ENCODE measurements at regions not wholly inside any gene's neighbourhood (a gene's known extent, or its start where the extent isn't known, plus 50 kb on each side); places are given as distances from the start of the nearest gene placed in this dataset.

- DNase-seq (ENCODE audit: low spot score): no peak
Measured at GRCh38 chr11:115784796-115785521, 280.7 kb upstream of the CADM1 start.

GRCh38 chr11:115780646-115781362 lies 276.6 kb upstream of the CADM1 start:
- no peak for DNase-seq (ENCODE audit: low spot score)

GRCh38 chr11:115778928-115779650 lies 274.9 kb upstream of the CADM1 start:
- no peak for DNase-seq (ENCODE audit: low spot score)

DNA sequence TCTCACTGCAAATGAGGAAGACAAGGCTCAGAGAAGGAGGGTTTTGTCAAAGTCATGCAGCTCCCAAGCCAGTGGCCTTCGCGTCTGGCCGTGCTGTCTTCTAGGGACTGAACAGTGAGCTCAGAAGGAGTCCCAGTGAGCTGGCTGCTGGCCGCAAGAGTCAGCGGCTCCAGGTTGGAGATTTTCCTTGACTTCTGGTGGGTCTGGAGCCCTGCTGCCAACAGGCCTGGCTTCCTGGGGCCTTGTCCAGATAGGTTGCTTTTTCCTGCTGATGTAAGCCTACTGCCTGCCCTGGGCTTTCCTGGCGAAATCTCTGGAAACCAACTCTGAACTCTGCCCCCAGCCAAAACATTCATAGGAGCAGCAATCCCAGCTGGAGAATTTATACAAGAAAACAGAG lies 272.7 kb upstream of the CADM1 start:
- DNase-seq (ENCODE audit: low spot score): no peak

- DNase-seq (ENCODE audit: low spot score): no peak
Measured at GRCh38 chr11:115775846-115776245, 271.6 kb upstream of the CADM1 start.

DNA sequence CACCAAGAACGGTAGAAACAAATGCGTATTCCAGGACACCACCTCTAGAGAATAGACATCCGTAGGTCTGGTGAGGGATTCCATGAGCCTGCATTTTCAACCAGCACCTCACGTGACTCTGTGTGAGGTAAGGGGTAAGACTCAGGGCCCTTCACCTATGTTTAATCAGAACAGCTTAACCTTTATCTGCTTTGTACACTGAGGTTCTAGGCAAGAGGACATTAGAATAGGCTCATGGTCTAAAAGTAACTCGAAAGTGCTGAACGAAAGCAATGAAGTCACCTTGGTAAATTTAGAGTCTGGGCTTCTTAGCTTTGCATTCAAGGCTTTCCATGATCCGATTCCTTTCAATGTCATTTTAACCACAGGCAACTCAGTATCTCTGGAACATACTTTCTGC lies 270.5 kb upstream of the CADM1 start:
- no peak for DNase-seq (ENCODE audit: low spot score)

GRCh38 chr11:115769891-115770290 lies 265.7 kb upstream of the CADM1 start:
- no peak for DNase-seq (ENCODE audit: low spot score)

- DNase-seq (ENCODE audit: low spot score): no peak
Measured at GRCh38 chr11:115767883-115768282, 263.7 kb upstream of the CADM1 start.

DNA sequence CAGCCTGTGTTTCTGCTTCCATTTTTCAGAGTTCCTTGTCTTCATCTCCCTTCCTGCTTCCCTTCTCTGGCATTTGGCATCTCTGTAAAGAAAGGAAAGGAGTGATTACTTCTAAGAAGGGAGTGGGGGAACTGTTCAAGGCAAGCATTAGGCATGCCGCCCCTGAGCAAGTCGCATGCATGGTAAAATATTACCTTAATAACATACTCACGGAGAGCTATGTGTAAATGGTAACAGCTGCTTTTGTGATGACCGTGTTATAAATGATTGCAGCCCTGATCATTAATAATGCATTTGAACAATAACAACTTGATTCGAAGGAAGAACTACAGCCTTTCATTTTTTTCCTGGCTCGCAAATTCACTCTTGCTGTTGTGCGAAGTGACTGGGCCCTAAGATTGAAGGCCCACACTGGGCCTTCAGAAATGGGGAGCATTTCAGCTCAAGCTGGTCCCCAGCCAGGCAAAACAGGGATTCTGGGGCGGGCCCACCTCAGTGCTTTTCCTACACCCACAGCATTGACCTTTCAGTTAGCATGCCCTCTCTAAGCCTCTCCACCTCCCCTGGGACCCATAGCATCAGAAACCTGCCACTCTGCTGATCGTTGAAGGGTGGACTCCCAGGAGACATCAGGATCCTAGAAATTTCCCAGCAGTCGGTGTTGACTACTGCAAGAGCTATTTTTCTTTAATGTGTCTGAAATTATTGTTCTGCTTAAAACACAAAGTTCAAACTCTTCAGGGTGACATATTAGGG lies 263.0 kb upstream of the CADM1 start:
- DNase-seq (ENCODE audit: low spot score): no peak

- DNase-seq (ENCODE audit: low spot score): no peak
Measured at GRCh38 chr11:115766561-115766960, 262.3 kb upstream of the CADM1 start.

GRCh38 chr11:115765803-115766239 lies 261.6 kb upstream of the CADM1 start:
- DNase-seq (ENCODE audit: low spot score): no peak

DNA sequence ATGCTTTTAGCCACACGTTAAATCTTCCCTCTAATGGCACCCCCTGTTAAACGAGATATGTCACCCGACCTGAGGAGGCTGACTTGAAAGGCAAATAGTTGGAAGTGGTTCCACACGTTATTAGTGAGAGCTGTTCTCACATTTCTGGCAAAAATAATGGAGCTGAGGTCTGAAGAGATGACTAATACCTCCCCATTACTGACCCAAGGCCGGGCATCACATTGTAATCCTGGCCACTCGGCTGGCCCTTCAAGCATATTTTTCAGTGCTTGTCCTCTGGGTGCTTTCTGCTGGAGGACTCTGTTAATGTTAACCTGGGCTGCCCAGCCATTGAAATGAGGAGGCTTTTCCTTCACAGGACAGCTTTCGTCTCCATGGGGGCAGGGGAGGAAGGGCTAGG lies 260.0 kb upstream of the CADM1 start:
- DNase-seq (ENCODE audit: low spot score): no peak

- DNase-seq (ENCODE audit: low spot score): no peak
Measured at GRCh38 chr11:115761817-115762216, 257.6 kb upstream of the CADM1 start.

DNA sequence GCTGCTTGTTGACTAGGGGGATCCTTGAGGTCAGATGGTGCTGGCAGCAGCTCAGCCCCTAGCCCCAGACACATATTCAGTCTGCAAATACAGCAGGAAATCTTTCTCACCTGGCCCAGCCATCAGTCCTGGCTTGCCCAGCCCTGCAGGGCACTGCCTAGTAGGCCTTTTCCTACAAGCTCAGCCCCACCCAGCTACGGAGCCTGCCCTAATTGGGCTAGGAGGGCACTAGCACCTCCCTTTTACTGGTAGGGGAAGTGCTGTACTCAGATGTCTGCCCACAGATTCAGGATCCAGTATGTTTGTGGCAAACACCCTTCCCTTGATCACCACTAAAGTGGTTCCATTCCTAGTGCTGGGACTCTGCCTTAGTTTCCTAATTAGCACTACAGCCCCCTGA lies 257.1 kb upstream of the CADM1 start:
- DNase-seq (ENCODE audit: low spot score): no peak

DNA sequence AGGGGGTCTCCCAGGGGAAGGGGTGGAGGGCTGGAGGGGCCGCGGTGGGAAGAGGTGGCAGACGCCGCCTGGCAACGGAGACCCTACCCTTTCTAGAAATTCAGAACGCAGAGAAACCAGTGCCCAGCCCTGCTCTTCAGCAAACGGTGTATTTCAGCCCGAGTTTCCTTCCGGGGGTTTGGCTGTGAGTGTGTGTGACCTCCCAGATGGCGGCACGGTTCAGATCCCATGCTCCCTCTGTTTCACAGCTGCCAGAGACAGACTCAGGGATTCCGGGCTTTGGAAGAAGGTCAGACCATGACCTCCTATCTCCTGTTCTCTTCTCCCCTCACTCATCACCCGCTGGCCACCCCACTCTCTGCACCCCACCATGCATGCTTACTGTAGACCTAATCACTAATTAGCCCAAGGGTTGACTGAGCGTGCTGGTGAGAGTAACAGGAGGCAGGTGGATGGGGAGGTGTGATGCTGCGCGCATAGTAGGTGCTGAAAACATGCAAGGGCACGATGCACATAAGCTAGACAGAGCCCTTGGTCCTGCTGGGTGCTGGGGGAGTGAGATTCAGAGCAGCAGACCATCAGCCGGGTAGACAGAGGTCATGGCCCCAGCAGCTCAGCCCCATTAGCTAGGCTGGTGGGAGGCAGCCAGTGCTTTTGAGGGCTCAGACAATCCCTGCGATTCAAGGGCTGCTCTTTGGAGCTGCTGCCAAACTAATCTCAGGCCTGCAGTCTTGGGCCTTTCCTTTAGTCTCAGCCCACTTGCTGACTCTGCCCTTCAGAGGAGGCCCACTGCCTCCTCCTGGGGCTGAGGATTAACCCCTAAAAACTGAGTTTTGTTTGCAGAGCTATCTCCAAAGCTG lies 256.5 kb upstream of the CADM1 start:
- no peak for DNase-seq (ENCODE audit: low spot score)

GRCh38 chr11:115759622-115760460 lies 255.6 kb upstream of the CADM1 start:
- DNase-seq (ENCODE audit: low spot score): no peak

GRCh38 chr11:115758011-115758410 lies 253.8 kb upstream of the CADM1 start:
- no peak for DNase-seq (ENCODE audit: low spot score)

DNA sequence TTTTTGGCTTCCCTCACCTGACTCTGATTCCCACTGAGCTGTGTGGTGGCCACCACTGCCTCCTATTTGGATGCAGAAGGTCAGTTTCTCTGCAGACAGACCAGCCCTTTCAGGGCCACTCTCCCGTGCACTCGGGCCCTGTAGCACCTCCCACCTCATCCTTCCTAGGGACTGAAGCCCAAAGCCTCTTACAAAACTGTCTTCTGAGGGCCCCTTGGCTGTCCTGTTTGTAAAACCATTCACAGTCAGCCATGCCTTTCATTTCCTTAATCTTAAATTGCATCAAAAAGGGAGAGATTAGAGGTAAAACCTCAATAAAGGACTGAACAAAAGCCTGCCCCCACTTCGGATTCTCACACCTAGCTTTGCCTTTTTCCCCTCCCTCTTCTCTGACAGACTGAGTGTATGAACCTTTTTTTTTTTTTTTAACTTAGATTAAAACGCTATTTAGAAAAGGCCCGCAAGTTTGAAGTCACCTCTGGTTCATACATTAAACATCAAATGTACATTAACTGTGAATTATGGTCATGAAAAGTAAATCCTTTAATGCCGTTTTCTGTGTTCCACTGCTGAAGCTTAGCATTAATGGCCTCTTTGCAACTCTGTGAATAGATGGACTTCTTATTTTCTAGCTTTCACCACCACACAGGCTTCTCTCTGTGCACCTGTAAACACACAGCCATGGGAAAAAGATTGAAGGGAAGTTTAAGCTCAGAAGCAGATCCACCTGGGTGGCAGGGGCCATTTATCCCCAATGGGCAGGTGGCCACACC lies 247.2 kb upstream of the CADM1 start:
- DNase-seq (ENCODE audit: low spot score): no peak

Measured in HT-29 (cell line).